Type B pancreatic cell (in vitro differentiated cells): ENCODE measurements at regions not wholly inside any gene's neighbourhood (a gene's known extent, or its start where the extent isn't known, plus 50 kb on each side); places are given as distances from the start of the nearest gene placed in this dataset.

Experiments used
- DNase-seq: peaks from one replicate; pipeline ENCODE4 v3.0.0; 2021; ENCODE audit warnings: mixed read lengths; ENCODE audit not compliant: unreplicated experiment; ENCODE audit errors: extremely low spot score
- H3K27ac Mint-ChIP-seq: 2 replicates; pipeline ENCODE4 v1.8.0; 2021; ENCODE audit warnings: mild to moderate bottlenecking, mixed read lengths
- H3K27me3 Mint-ChIP-seq: 2 replicates; pipeline ENCODE4 v1.8.0; 2021; ENCODE audit warnings: mixed read lengths
- H3K36me3 Mint-ChIP-seq: 2 replicates; pipeline ENCODE4 v1.8.0; 2021; ENCODE audit warnings: mixed read lengths
- H3K4me1 Mint-ChIP-seq: one replicate; pipeline ENCODE4 v1.8.0; 2021; ENCODE audit warnings: mixed read lengths; ENCODE audit not compliant: unreplicated experiment
- H3K4me3 Mint-ChIP-seq: 2 replicates; pipeline ENCODE4 v1.8.0; 2021; ENCODE audit warnings: mild to moderate bottlenecking, mixed read lengths
- H3K9me3 Mint-ChIP-seq: 2 replicates; pipeline ENCODE4 v1.8.0; 2021; ENCODE audit warnings: mixed read lengths
- CTCF ChIP-seq: fragments of 200-600 bp; sonication (generic); conservative IDR thresholded peaks from 2 replicates; pipeline ENCODE4 v1.5.0; 2021; ENCODE audit warnings: antibody characterized with exemption, mild to moderate bottlenecking

- Mint-ChIP-seq H3K9me3 (no peaks in the 10 kb centered on the region), H3K36me3 (no peaks in the 10 kb centered on the region), H3K27me3 (no peaks in the 10 kb centered on the region), H3K4me1 (no peaks in the 10 kb centered on the region), H3K4me3 (no peak overlapping the region), H3K27ac (no peak overlapping the region)
- TF ChIP-seq CTCF: no peak
- no peak for DNase-seq
Observed at GRCh38 chr9:118438810-118439209, 734.6 kb downstream of the TLR4 start.

- Mint-ChIP-seq H3K4me1 (no peaks in the 10 kb centered on the region), H3K27ac (no peak overlapping the region), H3K27me3 (no peaks in the 10 kb centered on the region), H3K9me3 (no peaks in the 10 kb centered on the region), H3K4me3 (no peak overlapping the region), H3K36me3 (no peaks in the 10 kb centered on the region)
- DNase-seq: no peak
- no peak for TF ChIP-seq CTCF
Observed at GRCh38 chr9:118439441-118439840, 735.2 kb downstream of the TLR4 start.

GRCh38 chr9:118444403-118444802 lies 740.2 kb downstream of the TLR4 start:
- no peak for TF ChIP-seq CTCF
- H3K9me3 Mint-ChIP-seq: no peaks in the 10 kb centered on the region
- no peaks in the 10 kb centered on the region for H3K36me3 Mint-ChIP-seq
- no peaks in the 10 kb centered on the region for H3K27me3 Mint-ChIP-seq
- H3K27ac Mint-ChIP-seq: no peak overlapping the region
- no peak overlapping the region for H3K4me3 Mint-ChIP-seq
- H3K4me1 Mint-ChIP-seq: no peaks in the 10 kb centered on the region
- DNase-seq: no peak

GRCh38 chr9:118446943-118447639 lies 742.9 kb downstream of the TLR4 start:
- no peak for TF ChIP-seq CTCF
- Mint-ChIP-seq H3K4me1 (no peaks in the 10 kb centered on the region), H3K27ac (no peak overlapping the region), H3K27me3 (no peaks in the 10 kb centered on the region), H3K4me3 (no peak overlapping the region), H3K9me3 (no peaks in the 10 kb centered on the region), H3K36me3 (no peaks in the 10 kb centered on the region)
- no peak for DNase-seq

- Mint-ChIP-seq H3K36me3 (no peaks in the 10 kb centered on the region), H3K27ac (no peak overlapping the region), H3K9me3 (no peaks in the 10 kb centered on the region), H3K4me3 (no peak overlapping the region), H3K27me3 (no peaks in the 10 kb centered on the region), H3K4me1 (no peaks in the 10 kb centered on the region)
- DNase-seq: no peak
- TF ChIP-seq CTCF: no peak
Observed at GRCh38 chr9:118449554-118449953, 745.4 kb downstream of the TLR4 start.

GRCh38 chr9:118455259-118455658 lies 751.1 kb downstream of the TLR4 start:
- H3K4me3 Mint-ChIP-seq: no peak overlapping the region
- no peak overlapping the region for H3K27ac Mint-ChIP-seq
- H3K36me3 Mint-ChIP-seq: no peaks in the 10 kb centered on the region
- no peaks in the 10 kb centered on the region for H3K9me3 Mint-ChIP-seq
- no peaks in the 10 kb centered on the region for H3K4me1 Mint-ChIP-seq
- TF ChIP-seq CTCF: no peak
- no peak for DNase-seq
- H3K27me3 Mint-ChIP-seq: no peaks in the 10 kb centered on the region
